A172 (cell line): ENCODE measurements at regions not wholly inside any gene's neighbourhood (a gene's known extent, or its start where the extent isn't known, plus 50 kb on each side); places are given as distances from the start of the nearest gene placed in this dataset.

ENCODE experiments used
- DNase-seq: peaks from one replicate; pipeline ENCODE4 v3.0.0-alpha.2; 2015; ENCODE audit warnings: low spot score

DNA sequence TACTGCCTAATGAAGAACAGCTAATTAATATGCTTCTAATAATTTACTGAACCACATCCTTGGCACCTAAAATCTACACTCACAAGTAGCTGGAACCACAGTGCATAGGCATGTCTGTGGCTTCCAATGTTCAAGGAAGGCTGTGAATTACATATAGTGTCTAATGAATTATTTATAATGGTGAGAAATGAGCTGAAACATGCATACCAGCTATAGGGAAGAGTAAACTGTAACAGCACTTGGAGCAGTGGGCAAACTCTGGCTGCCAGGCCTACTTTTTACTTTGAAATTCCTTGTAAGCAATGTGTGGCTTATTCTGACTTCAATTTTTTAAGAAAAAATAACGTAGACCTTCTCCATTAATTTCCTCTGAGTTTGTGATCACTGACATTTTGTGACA is 953.2 kb upstream of the CDH8 start:
- DNase-seq, result no peak

GRCh38 chr16:62985722-62986121 is 949.5 kb upstream of the CDH8 start:
- no peak for DNase-seq

DNA sequence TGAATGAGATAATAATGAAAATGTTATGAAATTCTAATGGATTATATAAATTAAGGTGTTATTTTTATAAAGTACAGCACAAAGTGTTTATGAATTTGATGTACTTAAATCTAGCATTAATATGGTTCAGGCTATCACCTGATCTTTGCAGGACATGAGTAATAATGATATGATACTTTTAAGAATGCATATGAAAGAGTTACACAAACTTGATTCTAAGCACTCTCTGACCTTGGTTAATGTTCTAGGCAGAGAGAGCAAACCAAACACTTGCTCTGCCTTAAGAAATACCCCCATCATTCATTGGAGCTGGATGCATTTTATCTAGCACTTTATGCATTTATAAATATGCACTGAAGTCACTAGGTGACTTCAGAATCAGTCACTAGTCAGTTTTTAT is 942.2 kb upstream of the CDH8 start:
- no peak for DNase-seq

GRCh38 chr16:62977876-62978275 is 941.6 kb upstream of the CDH8 start:
- DNase-seq, result no peak

DNA sequence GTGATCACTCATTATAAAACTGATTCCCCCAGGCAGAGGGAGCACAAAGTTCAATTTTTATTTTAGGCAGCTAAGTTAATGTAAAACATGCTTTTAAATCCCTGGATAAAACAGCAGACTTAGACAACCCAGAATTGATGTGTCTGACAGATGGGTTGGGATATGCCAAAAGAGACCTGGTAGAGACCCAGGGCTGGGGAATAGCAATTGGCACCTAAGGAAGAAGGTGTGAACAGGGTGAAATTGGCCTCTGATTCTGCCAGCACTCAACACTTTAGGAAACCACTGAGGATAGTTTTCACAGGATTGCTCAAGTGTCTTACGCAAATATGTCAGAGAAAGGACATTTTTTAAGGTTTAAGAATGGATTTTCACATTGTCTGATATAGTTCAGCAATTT is 938.2 kb upstream of the CDH8 start:
- no peak for DNase-seq

DNA sequence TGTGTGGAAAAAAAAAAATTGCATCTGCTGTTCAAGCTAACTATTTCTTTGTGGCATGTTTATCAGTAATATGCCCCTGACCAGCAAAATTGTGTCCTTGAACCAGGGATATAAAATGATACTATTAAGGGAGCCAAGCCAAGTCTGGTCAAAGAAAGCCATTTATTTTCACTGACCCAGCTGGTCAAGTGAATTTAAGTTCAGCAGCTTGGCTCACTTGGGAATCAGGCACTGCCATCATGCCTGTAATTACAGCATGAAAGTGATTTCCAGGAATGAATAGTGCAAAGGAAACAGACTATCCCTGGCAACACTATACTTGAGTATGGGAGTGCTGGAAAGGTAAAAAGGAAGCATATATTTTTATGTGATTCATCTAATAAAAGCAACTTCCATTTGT is 934.6 kb upstream of the CDH8 start:
- no peak for DNase-seq

GRCh38 chr16:62969711-62970318 is 933.6 kb upstream of the CDH8 start:
- DNase-seq, result no peak

DNA sequence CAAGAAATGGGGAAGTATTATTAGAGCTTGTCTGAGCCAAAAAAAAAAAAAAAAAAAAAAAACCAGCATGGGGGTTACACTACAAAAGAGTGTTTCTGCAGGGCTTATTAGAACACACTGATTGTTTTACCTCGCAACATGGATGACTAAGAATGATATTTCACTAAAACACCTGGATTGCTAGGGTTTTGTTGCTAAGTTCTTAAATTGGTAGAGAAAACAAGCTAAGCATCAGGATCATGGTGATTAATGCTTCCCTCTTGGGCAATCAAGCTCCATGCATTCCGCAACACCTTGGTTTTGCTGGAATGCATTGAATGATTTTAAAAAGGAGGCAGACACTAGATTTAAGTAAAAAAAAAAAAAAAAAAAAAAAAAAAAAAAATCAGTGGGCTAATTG is 931.4 kb upstream of the CDH8 start:
- DNase-seq, result no peak

DNA sequence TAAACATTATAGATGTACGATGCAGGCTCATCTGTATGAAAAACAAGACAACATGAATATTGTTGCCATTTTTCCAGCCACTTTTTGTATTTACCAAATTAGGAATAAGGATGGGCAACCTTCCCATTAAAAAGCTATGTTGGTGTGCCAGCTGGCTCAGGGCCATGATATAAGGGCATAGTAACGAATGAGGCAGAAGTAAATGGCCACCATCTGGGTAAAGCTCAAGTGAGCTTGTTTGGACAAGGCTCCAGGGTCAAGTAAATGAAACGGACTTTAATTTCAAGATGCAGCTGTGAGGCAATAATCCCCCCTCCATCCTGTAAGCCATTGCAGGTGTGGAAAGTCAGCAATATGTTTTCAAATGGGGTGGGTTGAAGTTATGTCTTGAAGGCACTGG is 930.9 kb upstream of the CDH8 start:
- no peak for DNase-seq

GRCh38 chr16:62966626-62967025 is 930.4 kb upstream of the CDH8 start:
- DNase-seq, result no peak

- no peak for DNase-seq
These were observed 929.6 kb upstream of the CDH8 start for GRCh38 chr16:62965831-62966230.

GRCh38 chr16:62963846-62964245 is 927.6 kb upstream of the CDH8 start:
- no peak for DNase-seq

DNA sequence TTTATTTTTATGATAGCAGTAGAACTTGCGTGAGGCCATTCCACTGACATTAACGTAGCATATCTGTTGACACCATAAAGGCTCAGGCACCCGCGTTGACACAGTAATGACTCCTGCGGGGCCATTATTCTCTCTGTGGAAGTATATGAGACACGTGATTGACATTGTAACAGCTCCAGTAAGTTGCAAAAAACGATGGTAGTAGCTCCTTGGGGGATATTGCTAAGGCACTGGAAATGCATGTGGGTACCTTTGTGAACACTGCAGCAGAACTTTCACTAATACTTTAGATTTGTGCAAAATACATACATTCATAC is 918.8 kb upstream of the CDH8 start:
- no peak for DNase-seq

- no peak for DNase-seq
These were observed 918.1 kb upstream of the CDH8 start for GRCh38 chr16:62954144-62955032.

DNA sequence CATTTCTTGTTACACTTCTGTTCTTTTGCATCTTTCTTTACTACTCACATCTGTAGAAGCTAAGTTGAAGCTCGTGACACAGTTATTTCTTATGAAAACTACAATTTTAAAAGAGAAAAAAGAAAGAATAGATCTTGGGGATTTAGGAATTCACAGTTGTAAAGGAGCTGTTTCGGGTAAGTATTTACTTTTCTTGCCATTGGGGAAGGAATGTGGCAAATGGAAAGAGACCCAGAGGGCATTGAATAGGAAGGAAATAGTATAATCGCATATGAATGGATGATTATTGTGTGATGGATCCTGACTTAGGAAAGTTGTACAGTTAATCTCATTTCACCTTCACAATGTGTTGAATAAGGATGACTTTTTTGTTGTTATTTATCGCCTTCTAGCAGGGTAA is 914.1 kb upstream of the CDH8 start:
- no peak for DNase-seq

- DNase-seq, result no peak
These were observed 904.3 kb upstream of the CDH8 start for GRCh38 chr16:62940569-62940968.

GRCh38 chr16:62939687-62940086 is 903.4 kb upstream of the CDH8 start:
- no peak for DNase-seq

DNA sequence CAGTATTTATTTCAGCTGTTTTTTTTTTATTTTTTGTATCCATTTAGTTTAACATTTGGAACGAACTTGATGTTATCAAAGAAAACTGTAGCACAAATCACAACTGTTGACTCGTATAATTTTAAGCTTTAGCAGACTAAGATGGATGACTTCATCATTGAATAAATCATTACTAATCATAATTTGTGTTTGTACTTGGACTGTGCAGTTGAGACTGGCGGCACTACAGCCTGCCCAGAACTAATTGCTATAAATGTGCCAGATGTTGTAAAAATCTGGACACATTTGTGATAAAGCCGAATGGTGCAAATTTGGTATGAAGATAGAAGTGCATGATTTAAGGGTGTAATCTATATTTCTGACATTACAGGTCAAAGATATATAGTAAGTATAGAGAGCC is 897.7 kb upstream of the CDH8 start:
- DNase-seq, result no peak

GRCh38 chr16:62929593-62929992 is 893.4 kb upstream of the CDH8 start:
- DNase-seq, result no peak

GRCh38 chr16:62927122-62927521 is 890.9 kb upstream of the CDH8 start:
- no peak for DNase-seq

- no peak for DNase-seq
These were observed 890.0 kb upstream of the CDH8 start for GRCh38 chr16:62926121-62926801.

GRCh38 chr16:62921904-62922303 is 885.7 kb upstream of the CDH8 start:
- DNase-seq, result no peak

GRCh38 chr16:62913924-62914323 is 877.7 kb upstream of the CDH8 start:
- no peak for DNase-seq
